ENCODE measurements at regions not wholly inside any gene's neighbourhood (a gene's known extent, or its start where the extent isn't known, plus 50 kb on each side); places are given as distances from the start of the nearest gene placed in this dataset.

DNA sequence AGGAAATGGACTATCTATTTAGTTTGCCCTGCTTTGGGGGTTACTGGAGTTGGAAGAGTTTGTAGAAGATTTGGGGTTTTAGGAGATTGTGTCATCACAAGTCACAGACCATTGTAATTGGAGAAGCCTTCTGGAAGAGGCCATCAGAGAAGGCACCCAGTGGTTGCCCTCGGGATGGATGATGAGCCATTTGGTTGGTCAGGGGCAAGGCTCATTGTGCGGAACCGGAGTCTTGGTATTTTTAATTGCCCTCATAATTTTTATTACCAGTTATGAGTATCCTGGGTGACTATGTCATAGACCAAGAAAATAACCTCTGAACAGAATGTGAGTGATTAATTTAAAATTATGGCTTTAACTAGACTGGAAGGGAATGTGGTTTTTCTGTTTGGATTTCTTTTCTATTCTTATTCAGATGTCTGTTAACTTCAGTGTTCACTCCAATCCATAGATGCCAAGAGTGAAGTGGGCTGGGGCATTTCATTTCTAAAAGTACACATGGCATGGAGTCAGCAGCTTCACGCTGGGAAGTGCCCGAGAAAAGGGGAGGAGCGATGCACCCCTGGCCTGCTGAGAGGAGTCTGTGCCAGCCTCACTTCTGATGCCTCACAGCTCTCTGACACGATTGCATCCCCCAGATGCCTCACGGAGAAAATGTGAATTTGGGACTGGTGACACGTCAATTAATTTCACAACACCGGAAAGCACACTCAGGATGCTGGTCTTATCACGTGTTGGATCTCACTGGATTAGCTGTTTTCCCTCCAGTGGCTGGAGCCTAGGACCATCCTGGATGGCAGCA is 225.6 kb upstream of the IGFBP3 start:
- no peak for DNase-seq

DNA sequence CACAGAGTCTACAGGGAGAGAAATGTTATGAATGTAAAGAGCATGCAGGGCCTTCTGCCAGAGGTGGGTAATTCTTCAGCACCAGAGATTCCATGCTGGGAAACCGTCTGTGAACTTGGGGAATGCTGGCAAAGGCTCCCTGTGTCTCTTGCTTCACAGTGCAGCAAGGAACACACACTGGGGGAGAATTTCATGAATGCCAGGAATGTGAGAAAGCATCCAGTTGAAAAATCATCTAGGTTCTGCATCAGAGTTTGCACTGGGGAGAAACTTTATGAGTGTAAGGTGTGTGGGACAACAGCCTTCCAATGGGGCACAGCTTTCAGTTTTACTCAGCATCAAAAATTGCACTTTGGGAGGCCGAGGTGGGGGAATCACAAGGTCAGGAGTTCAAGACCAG is 224.3 kb upstream of the IGFBP3 start:
- DNase-seq: no peak

DNA sequence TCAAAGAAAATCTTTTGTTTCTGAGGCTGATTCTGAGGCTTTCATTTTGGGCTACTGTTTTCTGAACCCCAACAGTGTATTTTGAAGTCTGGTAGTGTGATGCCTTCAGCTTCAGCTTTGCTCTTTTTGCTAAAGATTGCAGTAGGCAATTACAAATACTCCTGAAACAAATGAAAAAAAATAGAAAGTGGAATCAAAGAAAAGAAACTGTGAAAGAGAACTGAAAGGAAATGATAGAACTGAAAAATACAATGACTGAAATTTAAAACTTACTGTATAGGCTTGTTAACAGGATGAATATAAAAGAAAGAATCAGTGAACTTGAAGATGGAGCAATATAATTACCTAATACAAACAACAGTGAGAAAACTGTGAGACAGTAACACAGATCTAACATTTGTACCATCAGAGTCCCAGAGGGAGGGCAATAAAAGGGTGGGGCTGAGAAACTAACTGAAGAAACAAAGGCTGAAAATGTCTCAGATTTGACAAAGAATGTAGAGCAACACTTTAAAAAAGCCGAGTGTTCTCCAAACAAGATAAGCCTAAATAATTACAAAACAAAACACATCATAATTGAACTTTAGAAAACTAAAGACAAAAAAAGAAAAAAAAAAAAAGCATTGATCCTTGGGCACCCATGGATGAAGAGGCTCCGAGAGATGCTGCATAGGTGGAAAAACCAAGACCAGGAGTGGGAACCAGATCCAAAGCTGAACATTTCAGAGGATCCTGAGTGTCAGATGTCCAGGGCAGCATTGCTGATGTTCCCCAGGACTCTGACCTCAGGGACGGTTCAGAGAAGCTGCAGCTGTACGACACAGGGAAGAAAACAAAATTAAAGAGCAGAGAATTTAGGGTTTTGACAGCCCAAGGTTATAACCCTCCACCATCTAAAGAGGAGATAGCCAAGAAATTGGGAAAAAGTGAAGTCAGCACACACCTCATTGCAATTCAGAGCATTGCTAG is 223.2 kb upstream of the IGFBP3 start:
- DNase-seq: no peak

DNA sequence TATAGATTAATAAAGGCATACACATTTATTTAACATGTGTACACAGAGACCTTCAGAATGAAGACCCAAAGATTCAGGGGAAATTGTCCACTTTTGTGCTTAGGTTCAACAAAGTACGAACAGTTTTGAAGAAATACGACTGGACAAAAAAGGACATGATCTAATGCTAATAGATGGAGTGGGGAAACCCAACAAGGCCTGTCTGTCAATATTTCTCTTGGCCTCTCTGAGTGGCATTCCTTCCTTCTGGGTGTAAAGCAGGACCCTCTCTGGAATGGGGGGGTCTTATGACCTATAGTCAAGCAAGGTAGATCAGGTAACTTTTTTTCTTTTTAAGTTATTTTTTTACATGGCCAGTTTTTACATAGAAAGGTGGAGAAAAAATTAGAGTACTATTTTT is 222.3 kb upstream of the IGFBP3 start:
- no peak for DNase-seq

DNA sequence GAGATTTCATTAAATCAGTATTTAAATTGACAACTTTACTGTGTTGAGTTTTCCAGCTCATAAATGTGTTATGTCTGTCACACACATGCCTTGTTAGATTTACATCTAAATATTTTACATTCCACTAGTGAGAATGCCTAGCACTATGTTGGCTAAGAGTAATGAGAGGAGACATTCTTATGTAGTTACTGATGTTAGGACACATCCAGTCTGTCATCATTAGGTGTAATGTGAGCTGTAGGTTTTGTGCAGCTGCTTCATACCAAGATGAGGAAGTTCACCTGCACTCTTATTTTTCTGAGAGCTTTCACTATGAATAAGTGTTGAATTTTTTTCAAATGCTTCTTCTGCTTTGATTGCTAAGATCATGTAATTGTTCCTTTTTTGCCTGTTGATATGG is 218.0 kb upstream of the IGFBP3 start:
- DNase-seq: no peak

DNA sequence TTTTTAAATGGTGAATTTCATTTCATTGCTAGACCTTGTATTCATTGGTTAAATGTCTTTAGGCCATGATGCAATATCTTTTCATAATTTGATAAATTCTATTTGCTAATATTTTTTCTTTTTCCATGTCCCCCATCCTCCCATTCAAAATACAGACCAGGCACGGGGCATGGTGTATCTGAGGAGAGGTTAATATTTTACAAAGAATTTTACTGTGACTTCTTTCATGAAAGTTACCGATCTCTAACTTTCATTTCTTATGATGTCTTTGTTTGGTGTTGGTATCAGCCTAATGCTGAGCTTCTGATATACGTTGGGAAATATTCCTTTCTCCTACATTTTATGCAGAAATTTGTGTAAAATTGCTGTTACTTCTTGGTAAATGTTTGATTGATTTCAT is 216.7 kb upstream of the IGFBP3 start:
- DNase-seq: no peak

DNA sequence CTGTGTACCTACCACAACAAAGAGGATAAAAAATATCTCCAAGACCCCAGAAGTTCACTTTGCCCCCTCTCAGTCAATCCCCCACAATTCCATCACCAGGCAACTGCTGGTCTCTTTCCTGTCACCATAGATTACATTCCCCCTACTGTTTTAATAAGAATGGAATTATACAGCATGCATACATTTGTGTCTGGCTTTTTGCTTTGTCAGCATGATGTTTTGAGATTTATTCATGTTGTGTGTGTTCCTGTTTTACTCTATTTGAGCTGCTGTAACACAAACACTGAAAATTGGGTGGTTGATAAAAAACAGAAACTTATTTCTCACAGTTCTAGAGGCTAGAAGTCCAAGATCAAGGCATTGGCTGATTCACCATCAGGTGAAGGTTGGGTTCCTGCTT is 214.5 kb upstream of the IGFBP3 start:
- DNase-seq: no peak

DNA sequence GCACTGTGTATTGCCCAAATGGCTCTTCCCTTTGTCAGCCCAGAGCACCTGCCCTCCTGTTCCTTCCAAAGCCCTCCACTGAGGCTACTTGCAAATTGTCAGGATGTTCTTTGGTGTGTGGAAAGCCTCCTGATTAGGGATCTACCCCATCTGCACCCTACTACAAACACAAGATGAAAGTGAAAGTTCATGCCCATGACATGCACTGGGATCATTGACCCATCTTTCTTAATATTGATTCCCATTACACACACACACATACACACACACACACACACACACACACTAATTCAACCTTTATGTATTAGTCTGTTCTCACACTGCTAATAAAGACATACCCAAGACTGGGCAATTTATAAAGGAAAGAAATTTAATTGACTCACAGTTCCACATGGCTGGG is 213.7 kb upstream of the IGFBP3 start:
- no peak for DNase-seq

DNA sequence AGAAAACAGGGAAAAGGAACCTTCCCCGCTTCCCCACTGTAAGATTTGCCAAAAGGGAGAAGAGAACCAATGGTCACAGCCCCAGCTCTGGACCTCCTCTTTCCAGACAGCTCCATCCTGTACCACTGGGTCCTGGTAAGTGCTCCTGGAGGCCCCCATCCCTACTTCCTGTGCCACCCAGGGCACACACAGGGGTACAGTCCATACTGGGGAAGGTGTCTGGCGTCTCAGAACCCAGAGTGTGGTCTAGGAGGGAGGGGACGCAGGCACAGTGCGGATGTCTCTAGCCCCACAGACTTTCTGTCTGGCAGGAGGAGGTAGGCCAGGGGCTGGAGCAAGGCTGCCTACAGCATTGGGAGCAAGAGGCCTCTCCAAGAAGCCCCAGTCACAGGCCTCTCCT is 213.3 kb upstream of the IGFBP3 start:
- DNase-seq: no peak

DNA sequence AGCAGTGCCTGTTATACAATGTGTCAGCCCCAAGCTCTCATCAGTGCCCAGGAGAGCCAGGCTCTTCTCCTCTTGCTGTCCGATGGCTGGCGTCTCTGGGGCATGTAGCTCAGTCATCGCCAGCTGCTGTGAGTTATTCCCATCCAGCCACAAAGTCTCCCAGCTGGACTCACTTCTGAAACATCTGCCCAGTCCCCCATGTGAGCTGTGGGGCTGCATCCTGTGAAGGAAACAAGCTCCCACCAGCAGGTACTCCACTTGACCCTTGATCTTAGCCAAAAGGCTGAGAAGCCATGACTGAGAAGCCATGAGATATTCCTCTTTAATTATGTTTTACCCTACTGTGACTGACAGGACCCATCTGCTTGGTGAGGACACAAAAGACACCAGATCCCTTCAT is 212.7 kb upstream of the IGFBP3 start:
- DNase-seq: no peak

DNA sequence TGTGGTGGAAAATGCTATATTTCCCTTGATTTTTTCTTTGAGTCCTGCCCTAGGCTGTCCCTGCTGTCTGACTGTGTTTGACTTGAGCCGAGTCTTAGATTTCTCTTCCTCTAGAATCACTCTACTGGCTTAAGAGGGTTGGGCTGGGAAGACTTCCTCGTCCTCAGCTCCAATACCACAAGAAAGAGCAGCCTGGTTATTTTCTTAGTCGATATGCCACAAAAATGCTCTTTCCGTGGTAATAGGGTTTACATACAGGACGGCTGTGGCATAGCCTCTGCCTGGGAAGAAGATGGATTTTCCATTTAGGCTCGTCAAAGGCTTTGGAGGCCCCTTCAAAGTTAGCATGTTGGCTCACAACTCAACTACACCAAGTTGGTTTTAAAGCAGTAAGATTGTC is 212.0 kb upstream of the IGFBP3 start:
- no peak for DNase-seq

DNA sequence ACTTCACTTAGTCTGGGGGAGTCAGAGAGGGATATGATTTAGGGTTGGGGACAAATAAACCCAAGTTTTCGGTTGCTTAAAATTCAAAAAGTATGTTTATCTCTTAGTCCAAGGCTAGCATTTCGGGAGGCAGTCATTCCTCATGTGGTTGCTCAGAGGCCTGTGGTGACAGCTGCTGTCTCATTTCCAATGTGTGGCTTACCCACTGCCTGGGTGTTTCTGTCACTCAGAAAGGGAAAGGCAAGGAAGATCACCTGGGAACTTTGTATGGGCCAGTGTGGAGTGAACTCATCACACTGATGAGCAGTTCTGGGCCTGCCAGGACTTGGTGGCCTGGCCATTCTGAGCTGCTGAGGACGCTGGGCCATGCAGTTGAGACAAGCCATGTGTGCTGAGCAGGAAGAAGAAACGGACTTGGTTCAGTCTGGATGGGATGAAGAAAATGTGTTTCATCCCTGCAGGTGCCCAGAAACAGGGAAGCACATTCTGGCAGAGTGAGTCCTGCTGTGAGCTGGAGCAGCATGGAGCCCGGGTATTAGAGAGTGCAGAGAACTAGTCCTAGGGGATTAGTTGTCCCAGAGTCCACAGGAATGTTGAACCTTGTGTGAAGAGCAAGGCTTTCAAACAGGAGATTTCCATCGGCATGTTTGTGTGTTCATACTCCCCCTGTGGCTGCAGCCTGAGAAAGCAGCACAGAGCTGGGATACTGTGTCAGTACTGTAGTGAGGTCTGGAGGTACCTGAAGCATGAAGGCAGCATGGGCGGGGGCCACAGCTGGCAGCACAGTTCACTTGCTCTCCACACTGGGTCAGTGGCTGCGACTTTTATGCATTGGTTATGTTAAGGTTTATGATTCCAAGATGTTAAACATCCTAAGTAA is 211.1 kb upstream of the IGFBP3 start:
- no peak for DNase-seq

DNA sequence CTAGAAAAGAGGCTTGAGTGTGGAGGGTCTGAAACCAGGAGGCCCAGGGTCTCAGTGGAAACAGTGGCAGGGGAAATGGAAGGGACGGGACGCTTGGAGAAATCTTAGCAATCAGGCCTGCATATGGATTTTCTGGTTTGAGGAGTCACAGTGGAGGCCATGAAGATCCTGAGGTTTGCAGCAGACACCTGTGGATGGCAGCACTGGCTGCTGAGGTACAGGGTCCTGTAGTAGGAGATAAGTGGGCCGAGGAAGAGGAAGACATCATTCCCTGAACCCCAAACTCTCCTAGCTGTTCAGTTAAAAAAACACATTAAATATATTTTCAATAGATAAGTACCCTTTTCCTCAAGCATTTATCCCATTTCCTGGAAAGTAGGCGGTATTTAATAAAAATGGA is 208.8 kb upstream of the IGFBP3 start:
- DNase-seq: no peak

DNA sequence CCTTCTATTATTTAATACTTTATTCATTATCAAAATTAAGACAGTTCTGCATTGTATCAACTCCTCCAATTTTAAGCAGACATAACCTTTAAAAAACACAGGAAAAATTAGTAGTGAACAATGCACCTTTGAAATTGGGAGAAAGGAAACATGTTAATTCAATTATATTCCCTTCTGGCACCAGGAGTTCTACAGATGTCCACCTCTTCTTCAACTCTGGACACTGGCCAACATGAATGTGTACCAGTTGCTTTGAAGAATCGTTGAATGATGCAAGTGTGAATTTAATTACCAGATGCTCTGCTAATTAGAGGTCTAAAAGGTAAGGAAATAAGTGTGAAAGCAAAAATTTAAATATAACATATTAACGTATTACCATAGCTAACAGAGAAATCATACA is 206.7 kb upstream of the IGFBP3 start:
- DNase-seq: no peak

DNA sequence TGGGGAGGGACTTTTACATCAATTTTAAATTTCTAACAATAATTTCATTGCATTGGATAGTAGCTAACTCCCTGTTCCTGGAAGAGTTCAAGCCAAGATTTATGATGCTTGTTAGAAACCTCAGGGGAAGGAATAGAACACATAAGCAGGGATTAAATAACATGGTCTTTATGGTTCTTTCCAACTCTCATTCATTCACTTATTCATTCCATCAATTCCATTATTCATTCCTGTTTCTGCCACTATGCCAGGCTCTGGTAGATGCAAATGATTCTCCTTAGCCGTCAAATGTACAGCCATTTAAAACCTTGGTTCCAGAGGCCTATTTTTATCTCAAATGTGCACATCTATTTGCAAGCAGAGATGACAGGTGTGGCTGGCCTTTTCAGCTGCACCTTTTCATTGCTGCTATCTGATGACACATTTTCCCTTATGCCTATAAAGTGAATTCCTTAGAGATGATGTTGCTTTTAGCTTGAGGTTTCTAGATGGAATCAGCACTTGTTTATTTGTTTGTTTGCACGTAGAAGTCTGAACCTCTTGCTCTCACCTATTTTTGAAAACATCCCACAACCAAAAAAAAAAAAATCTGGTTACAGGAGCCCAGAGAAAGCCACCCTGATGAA is 205.7 kb upstream of the IGFBP3 start:
- no peak for DNase-seq

DNA sequence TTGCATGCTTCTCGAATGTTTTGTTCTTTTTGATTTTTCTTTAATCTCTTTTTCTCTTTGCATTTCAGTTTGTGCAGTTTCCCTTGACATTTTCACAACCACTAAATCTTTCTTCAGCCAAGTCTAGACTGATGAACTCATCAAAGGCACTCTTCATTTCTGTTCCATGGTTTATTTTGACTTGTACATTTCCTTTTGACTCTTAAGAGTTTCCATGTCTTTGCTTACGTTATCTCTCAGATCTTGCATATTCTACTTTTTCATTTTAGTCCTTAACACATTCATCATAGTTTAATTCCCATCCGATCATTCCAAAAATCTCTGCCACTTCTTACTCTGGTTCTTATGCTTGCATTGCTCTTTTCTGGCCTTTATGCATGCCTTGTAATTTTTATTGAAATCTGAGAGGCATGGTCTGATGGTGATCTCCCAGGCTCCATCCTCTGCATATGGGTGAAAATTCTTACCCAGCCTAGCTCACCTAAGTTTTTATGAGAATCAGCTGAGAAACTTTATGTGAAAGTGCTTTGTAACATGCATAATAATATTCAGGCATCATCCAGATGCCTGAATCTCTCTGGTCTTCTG is 202.8 kb upstream of the IGFBP3 start:
- DNase-seq: no peak

DNA sequence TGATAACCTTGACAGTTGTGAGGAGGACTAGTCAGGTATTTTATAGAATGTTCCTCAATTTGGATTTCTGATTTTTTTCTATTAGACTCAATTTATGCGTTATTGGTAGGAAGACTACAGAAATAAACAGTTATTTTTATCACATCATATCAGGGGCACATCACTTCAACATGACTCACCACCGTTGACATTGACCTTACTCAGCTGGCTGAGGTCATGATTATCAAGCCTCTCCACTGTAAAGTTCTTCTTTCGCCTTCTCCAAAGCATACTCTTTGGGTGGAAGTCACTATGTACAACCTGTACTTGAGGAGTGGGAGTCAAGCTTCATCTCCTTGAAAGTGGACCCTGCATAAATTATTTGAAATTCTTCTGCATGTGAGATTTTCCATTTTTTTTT is 194.3 kb upstream of the IGFBP3 start:
- no peak for DNase-seq

DNA sequence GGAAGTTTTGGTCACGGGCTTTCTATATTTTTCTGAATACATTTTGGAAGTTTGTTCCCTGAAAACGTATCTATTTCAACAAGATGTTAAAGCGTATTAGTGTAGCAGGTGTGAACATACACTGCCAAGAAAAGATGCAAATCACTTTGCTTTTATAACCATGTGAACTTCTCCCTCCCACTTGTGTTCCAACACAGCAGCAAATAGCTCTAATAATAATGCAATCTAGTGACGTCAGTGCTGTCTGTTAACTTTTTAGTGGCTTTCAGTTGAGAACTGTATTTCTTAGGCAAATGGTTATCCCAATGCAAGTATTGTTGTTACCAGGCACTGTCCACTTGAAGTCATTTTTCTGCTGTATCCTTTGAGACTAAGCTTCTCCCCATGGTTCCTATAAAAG is 188.4 kb upstream of the IGFBP3 start:
- DNase-seq: no peak

DNA sequence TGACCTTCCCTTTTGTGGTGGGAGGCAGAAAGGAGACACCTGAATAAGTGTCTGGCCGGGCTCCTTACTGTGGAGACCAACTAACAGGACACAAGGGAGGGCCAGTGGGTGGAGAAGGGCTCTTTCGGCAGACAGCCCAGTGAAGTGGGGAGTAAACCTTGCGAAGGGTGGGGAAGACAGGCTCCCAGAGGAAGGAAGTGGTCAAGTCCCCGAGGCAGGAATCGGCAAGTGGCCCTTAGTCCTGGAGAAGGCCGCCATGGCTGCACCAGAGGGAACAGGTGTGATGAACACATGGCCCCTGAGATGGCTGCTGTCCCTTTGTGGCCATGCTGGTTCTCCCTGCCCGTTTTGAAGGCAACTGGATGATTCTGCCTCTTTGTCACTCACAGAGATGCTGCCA is 187.2 kb upstream of the IGFBP3 start:
- no peak for DNase-seq

DNA sequence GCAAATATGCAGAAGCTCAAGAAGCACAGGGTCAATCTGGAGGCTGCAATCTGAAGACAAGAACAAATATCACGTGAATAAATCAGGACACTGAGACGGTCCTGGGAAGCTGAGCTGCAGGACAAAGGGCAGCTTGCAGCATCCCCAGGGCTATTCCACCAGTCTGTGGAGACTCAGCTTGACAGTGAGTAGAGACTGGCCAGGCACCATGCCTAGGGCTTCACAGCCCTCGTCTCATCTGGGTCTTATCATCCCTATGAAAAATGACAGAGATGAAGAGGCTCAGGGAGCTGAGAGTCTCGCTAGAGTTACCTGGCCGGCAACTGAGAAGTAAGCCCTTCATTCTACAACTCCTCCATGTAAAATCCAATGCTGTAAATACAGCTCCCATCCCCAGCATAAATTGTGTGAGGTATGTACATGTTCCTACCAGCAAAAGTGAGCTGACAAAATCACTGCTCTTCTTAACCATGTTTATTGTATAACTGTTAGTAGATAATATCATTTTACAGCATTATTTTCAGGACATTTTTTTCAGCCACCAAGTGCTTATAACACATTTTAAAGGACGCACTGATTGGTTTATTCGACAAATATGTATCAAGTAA is 186.6 kb upstream of the IGFBP3 start:
- DNase-seq: no peak

DNA sequence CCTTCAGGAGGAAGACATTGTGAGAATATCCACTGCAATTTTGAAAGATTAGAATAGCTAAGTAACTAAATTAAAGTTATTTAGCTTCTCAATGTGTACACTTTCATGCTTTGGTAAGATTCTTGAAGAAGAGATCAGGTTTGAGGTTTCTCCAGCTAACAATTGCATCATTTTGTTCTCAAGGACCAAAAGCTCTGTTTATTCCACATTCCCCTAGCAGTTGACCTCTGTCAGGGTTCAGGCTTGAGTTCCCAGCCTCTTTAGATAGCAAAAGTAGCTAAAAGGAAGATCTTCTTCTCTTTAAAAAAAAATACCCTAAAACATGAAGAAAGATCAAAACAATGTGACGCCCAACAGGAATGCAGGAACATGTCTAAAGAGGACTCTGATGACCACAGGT is 179.4 kb upstream of the IGFBP3 start:
- no peak for DNase-seq

DNA sequence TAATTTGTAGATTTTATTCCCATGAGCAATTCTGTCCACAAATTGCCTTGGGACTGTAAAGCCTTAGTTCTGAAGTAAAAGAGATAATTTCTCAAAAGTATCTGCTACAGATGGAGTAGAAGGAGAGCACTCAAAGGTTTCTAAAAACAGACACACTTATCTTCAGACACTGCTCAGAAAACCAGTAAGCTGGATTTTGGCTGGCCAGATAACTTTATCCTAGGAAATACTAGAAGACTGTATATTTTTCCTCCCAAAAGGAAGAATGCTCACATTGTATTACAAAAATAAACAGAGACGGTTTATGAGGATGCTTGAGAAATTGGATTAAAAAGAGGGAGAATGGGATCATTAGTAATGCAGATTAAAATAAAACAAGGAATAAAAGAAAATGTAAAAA is 178.0 kb upstream of the IGFBP3 start:
- no peak for DNase-seq
